Right lobe of liver (tissue), 6 donors: ENCODE measurements at regions not wholly inside any gene's neighbourhood (a gene's known extent, or its start where the extent isn't known, plus 50 kb on each side); places are given as distances from the start of the nearest gene placed in this dataset.

Source experiments
- ATAC-seq, 4 donors: fragments of 200-7000 bp; cut with Tn5 transposase; one replicate each; pipeline ENCODE4 v1.9.1; 2020; ENCODE audit warnings: mild to moderate bottlenecking in 4 of 4, moderate library complexity in 4 of 4
- DNase-seq, 3 donors: peaks; one replicate each; pipeline ENCODE4 v3.0.0-alpha.2; 2020
- H3K27ac ChIP-seq, 3 donors: fragments of 200-600 bp; one replicate each; pipeline ENCODE4 v1.8.0; 2022
- H3K27me3 ChIP-seq, 2 donors: fragments of 200-600 bp; one replicate each; pipeline ENCODE4 v1.8.0; 2022
- H3K36me3 ChIP-seq, 4 donors: fragments of 200-600 bp; sonication (generic) in 1 of 4; one replicate each; pipeline versions ENCODE4 v1.5.1 to v1.8.0; 2017 to 2022; ENCODE audit warnings: control low read depth in 1 of 4
- H3K4me1 ChIP-seq, 4 donors: fragments of 200-600 bp; sonication (generic) in 1 of 4; one replicate each; pipeline versions ENCODE4 v1.5.1 to v1.8.0; 2017 to 2022; ENCODE audit warnings: control low read depth in 1 of 4
- H3K4me3 ChIP-seq, 3 donors: fragments of 200-600 bp; one replicate each; pipeline ENCODE4 v1.8.0; 2022
- H3K9me3 ChIP-seq, 4 donors: fragments of 200-600 bp; sonication (generic) in 1 of 4; one replicate each; pipeline versions ENCODE4 v1.5.1 to v1.8.0; 2017 to 2022; ENCODE audit warnings: control low read depth in 1 of 4
- CTCF ChIP-seq, 4 donors: fragments of 200-600 bp in 3 of 4; fragments of 450-650 bp in 1 of 4; IDR thresholded peaks; one replicate each; pipeline versions ENCODE4 v1.5.1 to v1.8.0; 2016 to 2022; ENCODE audit warnings: antibody characterized with exemption in 4 of 4, mild to moderate bottlenecking in 2 of 4
- POLR2A ChIP-seq: fragments of 450-650 bp; IDR thresholded peaks from one replicate; pipeline ENCODE4 v1.6.1; 2017; ENCODE audit warnings: antibody characterized with exemption, mild to moderate bottlenecking
- WGBS: methylation state at CpG from one replicate; pipeline ENCODE4 v1.1.6; 2018; ENCODE audit warnings: low coverage, low lambda C conversion rate; ENCODE audit not compliant: insufficient coverage; ENCODE audit errors: missing lambda C conversion rate; 5-methylcytosine and 5-hydroxymethylcytosine counted together
- intact Hi-C, 2 donors: fragments of 100-400 bp; cut with DNase I; formaldehyde crosslinking; loops; one replicate each; pipeline versions ENCODE4 v1.11.2 to v1.14.1; 2022
- donor health status: DM: no; HTN: yes; CAD: no.
- donor health status: DM: no; HTN: no; CAD: no.
- donor health status: DM: no; HTN: no; CAD: no.
- donor health status: DM: no; HTN: yes; CAD: no.
- donor health status: DM: no; HTN: yes; CAD: no.

DNA sequence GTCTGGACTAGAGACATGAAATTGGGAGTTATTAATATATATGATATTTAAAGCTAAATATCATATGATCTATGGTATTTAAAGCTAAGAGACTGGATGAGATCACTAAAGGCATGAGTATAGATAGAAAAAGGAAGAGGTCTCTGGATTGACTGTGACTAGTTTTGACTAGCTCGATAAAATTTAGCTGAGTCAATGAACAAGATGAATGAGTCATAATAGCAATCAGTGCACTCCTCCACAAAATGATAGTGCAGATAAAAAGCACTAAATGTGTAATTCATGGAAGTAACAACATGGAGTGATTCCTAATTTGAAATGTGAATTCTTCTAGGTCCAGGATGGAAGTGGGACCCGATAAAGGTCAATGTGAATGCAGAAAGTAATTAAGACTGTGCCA, 127.4 kb downstream of the PFDN4 start:
- Histone ChIP-seq H3K27me3 (no peaks in the 10 kb centered on the region), H3K4me3 (no peak overlapping the region), H3K27ac (no peak overlapping the region), H3K4me1 (no peaks in the 10 kb centered on the region), H3K36me3 (no peaks in the 10 kb centered on the region), H3K9me3 (no peaks in the 10 kb centered on the region)
- TF ChIP-seq CTCF (IDR thresholded peaks at IDR 0.05) (no peak), POLR2A (no peak)
- intact Hi-C loops, result no loop called here
- WGBS, result 78% methylated on average over 2 of the region's 2 CpGs
- ATAC-seq (no peak), DNase-seq (no peak)

DNA sequence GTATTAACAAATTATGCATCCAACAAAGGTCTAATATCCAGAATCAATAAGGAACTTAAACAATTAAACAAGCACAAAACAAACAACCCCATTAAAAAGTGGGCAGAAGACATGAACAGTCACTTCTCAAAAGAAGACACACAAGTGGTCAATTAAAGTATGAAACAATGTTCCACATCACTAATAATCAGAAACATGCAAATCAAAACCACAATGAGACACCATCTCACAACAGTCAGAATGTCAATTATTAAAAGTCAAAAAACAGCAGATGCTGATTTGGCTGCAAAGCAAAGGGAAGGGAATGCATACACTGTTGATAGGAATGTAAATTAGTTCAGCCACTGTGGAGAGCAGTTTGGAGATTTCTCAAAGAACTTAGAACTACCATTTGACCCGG, 129.3 kb downstream of the PFDN4 start:
- ATAC-seq (no peak), DNase-seq (no peak)
- no peak overlapping the region for H3K4me3 ChIP-seq
- H3K36me3 ChIP-seq, result no peaks in the 10 kb centered on the region
- 69% methylated on average over 1 of the region's 1 CpG for WGBS
- H3K27ac ChIP-seq, result no peak overlapping the region
- H3K4me1 ChIP-seq, result no peaks in the 10 kb centered on the region
- no peaks in the 10 kb centered on the region for H3K27me3 ChIP-seq
- intact Hi-C loops, result no loop called here
- no peak for TF ChIP-seq CTCF (IDR thresholded peaks at IDR 0.05)
- TF ChIP-seq POLR2A, result no peak
- no peaks in the 10 kb centered on the region for H3K9me3 ChIP-seq

- WGBS, result 63% methylated on average over 6 of the region's 7 CpGs
- H3K9me3 ChIP-seq, result no peaks in the 10 kb centered on the region
- DNase-seq (no peak), ATAC-seq (peak in 1 of 4 donors; percentile 19)
- H3K4me3 ChIP-seq, result no peak overlapping the region
- TF ChIP-seq CTCF (IDR thresholded peaks at IDR 0.05) (no peak), POLR2A (no peak)
- H3K27me3 ChIP-seq, result no peaks in the 10 kb centered on the region
- intact Hi-C loops, result no loop called here
- H3K36me3 ChIP-seq, result no peaks in the 10 kb centered on the region
- H3K27ac ChIP-seq, result no peak overlapping the region
- H3K4me1 ChIP-seq, result no peaks in the 10 kb centered on the region
Observed at GRCh38 chr20:54339093-54339492, 131.2 kb downstream of the PFDN4 start.

GRCh38 chr20:54340206-54340605, 132.3 kb downstream of the PFDN4 start:
- H3K4me3 ChIP-seq, result no peak overlapping the region
- H3K27ac ChIP-seq, result no peak overlapping the region
- no peak for TF ChIP-seq POLR2A
- no peak for TF ChIP-seq CTCF (IDR thresholded peaks at IDR 0.05)
- no peaks in the 10 kb centered on the region for H3K4me1 ChIP-seq
- peak in 2 of 4 donors; percentile 37 to 61 for ATAC-seq
- H3K27me3 ChIP-seq, result no peaks in the 10 kb centered on the region
- H3K36me3 ChIP-seq, result no peaks in the 10 kb centered on the region
- no peaks in the 10 kb centered on the region for H3K9me3 ChIP-seq
- no peak for DNase-seq
- 25% methylated on average over 1 of the region's 1 CpG for WGBS
- intact Hi-C loops, result no loop called here

DNA sequence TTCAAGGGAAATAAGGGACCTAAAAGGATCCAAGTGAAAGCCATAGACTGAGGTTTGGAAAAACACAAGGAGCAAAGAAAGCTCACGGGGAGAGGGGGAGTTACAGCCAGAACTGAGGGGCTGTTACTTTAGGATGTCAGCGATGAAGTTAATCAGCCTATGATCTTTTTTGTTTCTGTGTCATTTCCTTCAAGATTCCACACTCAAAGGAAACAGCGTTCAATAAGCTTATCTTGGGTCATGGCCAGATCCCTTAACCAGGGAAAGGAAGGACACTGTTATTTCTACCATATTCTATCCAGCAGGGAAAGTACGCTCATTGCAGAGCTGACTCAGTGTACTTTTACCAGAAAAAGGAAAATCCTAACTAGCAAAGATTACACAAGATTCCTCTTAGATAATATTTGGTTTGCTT, 132.8 kb downstream of the PFDN4 start:
- 45% methylated on average over 4 of the region's 4 CpGs for WGBS
- no peak overlapping the region for H3K4me3 ChIP-seq
- no peak overlapping the region for H3K27ac ChIP-seq
- DNase-seq (no peak), ATAC-seq (peak in 3 of 4 donors; percentile 31 to 72 (median 42))
- TF ChIP-seq POLR2A (no peak), CTCF (IDR thresholded peaks at IDR 0.05) (no peak)
- H3K27me3 ChIP-seq, result no peaks in the 10 kb centered on the region
- H3K36me3 ChIP-seq, result no peaks in the 10 kb centered on the region
- intact Hi-C loops, result no loop called here
- H3K4me1 ChIP-seq, result no peaks in the 10 kb centered on the region
- no peaks in the 10 kb centered on the region for H3K9me3 ChIP-seq
